ENCODE measurements at regions not wholly inside any gene's neighbourhood (a gene's known extent, or its start where the extent isn't known, plus 50 kb on each side); places are given as distances from the start of the nearest gene placed in this dataset.

- TF ChIP-seq CTCF (IDR thresholded peaks at IDR 0.05) (no peak), POLR2A (IDR thresholded peaks at IDR 0.05) (no peak)
Measured at GRCh38 chr10:113303544-113304146, 249.2 kb upstream of the HABP2 start.

Measured in right lobe of liver (tissue), 4 donors.